K562 (cell line): ENCODE measurements at regions not wholly inside any gene's neighbourhood (a gene's known extent, or its start where the extent isn't known, plus 50 kb on each side); places are given as distances from the start of the nearest gene placed in this dataset.

Source experiments
- ATAC-seq: fragments of 200-7000 bp; cut with Tn5 transposase; 3 replicates; pipeline ENCODE4 v1.9.1; 2020; ENCODE audit warnings: moderate library complexity
- BruUV-seq: library from RNA; stranded (reverse); fragments of 400-500 nt; replicated peaks from 2 replicates; lab custom pipeline; 2021; lab: Mats Ljungman, UMichigan
- CTCF ChIA-PET: fragments of 300-600 bp; formaldehyde crosslinking; extraction: SDS; loops from one replicate; lab custom pipeline; 2021; ENCODE audit warnings: low intra/inter-chr PET ratio; lab: Yijun Ruan, JAX
- POLR2A ChIA-PET: fragments of 300-600, 350-650 bp; sonication (Branson Sonifier 250); formaldehyde crosslinking; extraction: SDS; loops from one replicate; lab custom pipeline; 2021; ENCODE audit warnings: antibody characterized with exemption, inconsistent platforms; lab: Yijun Ruan, JAX
- DNase-seq, 4 experiments: peaks; one replicate each; pipeline versions ENCODE4 v3.0.0 to v3.0.0-alpha.2; 2011 to 2018; ENCODE audit warnings: low spot score in 3 of 4, mixed read lengths in 3 of 4; ENCODE audit errors: extremely low read depth in 1 of 4
- FAIRE-seq: peaks from 2 replicates; lab custom pipeline; 2011; peaks lifted over from hg19 to GRCh38; lab: Jason Lieb, UNC
- H2AFZ ChIP-seq: 2 replicates; pipeline ENCODE4 v1.6.0; 2011; ENCODE audit warnings: low read depth, low read length, control low read depth, inconsistent platforms
- H3K27ac ChIP-seq: fragments of 200-600 bp; 3 replicates; pipeline ENCODE4 v1.8.0; 2011; ENCODE audit warnings: low read depth, mild to moderate bottlenecking, control low read depth, inconsistent platforms, low read length, moderate library complexity, mixed read lengths; ENCODE audit errors: extremely low read depth
- H3K27me3 ChIP-seq, 2 experiments: fragments of 300-600 bp in 1 of 2; 2 replicates in 1 of 2; 3 replicates in 1 of 2; pipeline versions ENCODE4 v1.6.0 to v1.8.0; 2011; ENCODE audit warnings: inconsistent platforms in 2 of 2, low read length in 2 of 2, mild to moderate bottlenecking in 1 of 2, mixed read lengths in 1 of 2, moderate library complexity in 1 of 2; ENCODE audit not compliant: control insufficient read depth in 2 of 2, insufficient read depth in 2 of 2
- H3K36me3 ChIP-seq: fragments of 300-600 bp; 3 replicates; pipeline ENCODE4 v1.8.0; 2011; ENCODE audit warnings: mild to moderate bottlenecking, low read length, inconsistent platforms; ENCODE audit not compliant: control insufficient read depth, insufficient read depth
- H3K4me1 ChIP-seq, 2 experiments: fragments of 200-600 bp in 1 of 2; replicated peaks in 1 of 2; 2 replicates in 1 of 2; 3 replicates in 1 of 2; pipeline versions ENCODE4 v1.5.1 to v1.8.0; 2011; ENCODE audit warnings: inconsistent platforms in 2 of 2, low read length in 2 of 2, mild to moderate bottlenecking in 1 of 2, mixed read lengths in 1 of 2, moderate library complexity in 1 of 2; ENCODE audit not compliant: control insufficient read depth in 2 of 2, insufficient read depth in 2 of 2
- H3K4me2 ChIP-seq: 2 replicates; pipeline ENCODE4 v1.6.1; 2011; ENCODE audit warnings: low read length, control low read depth, inconsistent platforms, mixed read lengths; ENCODE audit not compliant: insufficient read depth
- H3K4me3 ChIP-seq: fragments of 200-600 bp; sonication (generic), shearing (Covaris generic); 2 replicates; pipeline ENCODE4 v1.5.1; 2016; ENCODE audit warnings: control low read depth, inconsistent platforms
- H3K79me2 ChIP-seq: fragments of 200-600 bp; 3 replicates; pipeline ENCODE4 v1.8.0; 2011; ENCODE audit warnings: low read length, inconsistent platforms; ENCODE audit not compliant: control insufficient read depth, insufficient read depth
- H3K9ac ChIP-seq, 2 experiments: 2 replicates each; pipeline versions ENCODE4 v1.6.0 to v1.6.1; 2011; ENCODE audit warnings: low read depth in 2 of 2, low read length in 2 of 2, control low read depth in 1 of 2, inconsistent platforms in 1 of 2, mild to moderate bottlenecking in 1 of 2, mixed read lengths in 1 of 2; ENCODE audit not compliant: insufficient read depth in 1 of 2
- H3K9me1 ChIP-seq: one replicate; pipeline ENCODE4 v1.6.0; 2011; ENCODE audit warnings: inconsistent platforms, mild to moderate bottlenecking, low read length, moderate library complexity; ENCODE audit not compliant: control insufficient read depth, insufficient read depth
- H3K9me3 ChIP-seq: replicated peaks from 2 replicates; pipeline ENCODE4 v1.5.1; 2011; ENCODE audit warnings: low read depth, low read length, inconsistent platforms; ENCODE audit not compliant: control insufficient read depth, insufficient read depth
- H4K20me1 ChIP-seq: replicated peaks from 2 replicates; pipeline ENCODE4 v1.6.1; 2011; ENCODE audit warnings: low read length, inconsistent platforms, mixed read lengths; ENCODE audit not compliant: control insufficient read depth, insufficient read depth
- ARID4B ChIP-seq: sonication (generic); formaldehyde crosslinking; IDR thresholded peaks from 2 replicates; pipeline ENCODE4 v1.8.0; 2022; ENCODE audit warnings: mild to moderate bottlenecking, missing genetic modification reagents
- ATF3 ChIP-seq, 2 experiments: fragments of 450-650 bp in 1 of 2; sonication (generic) in 1 of 2; formaldehyde crosslinking in 1 of 2; IDR thresholded peaks in 1 of 2; conservative IDR thresholded peaks in 1 of 2; 2 replicates each; pipeline versions ENCODE4 v1.6.1 to v1.8.1; 2016 to 2023; ENCODE audit warnings: mild to moderate bottlenecking in 2 of 2, moderate library complexity in 2 of 2, inconsistent platforms in 1 of 2, missing genetic modification reagents in 1 of 2
- JUN ChIP-seq, 2 experiments: sonication (generic) in 1 of 2; formaldehyde crosslinking in 1 of 2; IDR thresholded peaks; 2 replicates each; pipeline versions ENCODE4 v1.6.1 to v1.8.0; 2012 to 2022; ENCODE audit warnings: borderline replicate concordance in 2 of 2, mild to moderate bottlenecking in 2 of 2, improper control_type of control experiment in 1 of 2, low read depth in 1 of 2, low read length in 1 of 2, missing genetic modification reagents in 1 of 2
- KAT7 ChIP-seq: sonication (generic); formaldehyde crosslinking; IDR thresholded peaks from 2 replicates; pipeline ENCODE4 v1.8.0; 2022; ENCODE audit warnings: missing genetic modification reagents, mild to moderate bottlenecking, borderline replicate concordance
- PRMT5 ChIP-seq: sonication (generic); formaldehyde crosslinking; IDR thresholded peaks from 2 replicates; pipeline ENCODE4 v1.5.0; 2020; ENCODE audit warnings: missing genetic modification reagents
- PTTG1 ChIP-seq: fragments of 450-650 bp; IDR thresholded peaks from 2 replicates; pipeline ENCODE4 v1.6.1; 2016; ENCODE audit warnings: low read depth, mild to moderate bottlenecking, missing genetic modification characterization, missing compliant biosample characterization
- SIRT6 ChIP-seq: IDR thresholded peaks from one replicate; pipeline ENCODE4 v1.6.1; 2012; ENCODE audit warnings: low read depth, mild to moderate bottlenecking, control low read depth, inconsistent platforms, low read length, moderate library complexity
- SREBF2 ChIP-seq: sonication (generic); formaldehyde crosslinking; IDR thresholded peaks from 2 replicates; pipeline ENCODE4 v1.4.0; 2020; ENCODE audit warnings: mild to moderate bottlenecking, missing genetic modification reagents
- SRSF3 ChIP-seq: fragments of 200-400 bp; formaldehyde crosslinking; IDR thresholded peaks from 2 replicates; pipeline ENCODE4 v1.6.1; 2016; ENCODE audit warnings: mild to moderate bottlenecking, low read length, moderate library complexity; ENCODE audit not compliant: insufficient read depth
- STAT5B ChIP-seq: fragments of 250-450 bp; sonication (Bioruptor Pico); IDR thresholded peaks from 2 replicates; pipeline ENCODE4 v1.8.0; 2021; ENCODE audit warnings: mild to moderate bottlenecking, inconsistent platforms
- ZNF140 ChIP-seq: fragments of 250-450 bp; sonication (Bioruptor Pico); IDR thresholded peaks from 2 replicates; pipeline ENCODE4 v1.8.0; 2021; ENCODE audit warnings: moderate library complexity, mild to moderate bottlenecking, inconsistent platforms
- ZNF212 ChIP-seq: fragments of 450-650 bp; formaldehyde crosslinking; IDR thresholded peaks from 2 replicates; pipeline ENCODE4 v1.4.0; 2020; ENCODE audit warnings: mild to moderate bottlenecking
- ZNF263 ChIP-seq: sonication (generic); formaldehyde crosslinking; IDR thresholded peaks from 2 replicates; pipeline ENCODE4 v1.8.0; 2022; ENCODE audit warnings: mild to moderate bottlenecking, missing genetic modification reagents, borderline replicate concordance
- ZNF584 ChIP-seq: fragments of 200-800 bp; sonication (Bioruptor generic); IDR thresholded peaks from 2 replicates; pipeline ENCODE4 v1.6.1; 2016; ENCODE audit warnings: low read depth, mild to moderate bottlenecking, missing genetic modification characterization, missing compliant biosample characterization
- WGBS: fragments of 100-300 bp; shearing (Covaris generic); methylation state at CpG from one replicate; pipeline ENCODE4 v1.1.6; 2016; ENCODE audit warnings: low coverage, mixed read lengths; ENCODE audit not compliant: insufficient coverage; ENCODE audit errors: missing lambda C conversion rate; 5-methylcytosine and 5-hydroxymethylcytosine counted together
- in situ Hi-C: fragments of 300-500 bp; cut with MboI; formaldehyde crosslinking; loops from 4 replicates; pipeline ENCODE4 v1.15.0; 2018; ENCODE audit warnings: inconsistent platforms, mixed read lengths
- intact Hi-C: fragments of 100-400 bp; cut with micrococcal nuclease; formaldehyde crosslinking; loops from 2 replicates; pipeline ENCODE4 v1.14.2; 2022
- TF ChIP-seq, protein P1 (sequence below), 2 experiments: fragments of 200-800 bp in 1 of 2; sonication (Bioruptor generic) in 1 of 2; sonication (generic) in 1 of 2; formaldehyde crosslinking in 1 of 2; IDR thresholded peaks in 1 of 2; conservative IDR thresholded peaks in 1 of 2; 2 replicates each; pipeline versions ENCODE4 v1.5.0 to v1.6.1; 2016 to 2020; ENCODE audit warnings: missing compliant biosample characterization in 1 of 2, missing genetic modification characterization in 1 of 2, missing genetic modification reagents in 1 of 2

DNA sequence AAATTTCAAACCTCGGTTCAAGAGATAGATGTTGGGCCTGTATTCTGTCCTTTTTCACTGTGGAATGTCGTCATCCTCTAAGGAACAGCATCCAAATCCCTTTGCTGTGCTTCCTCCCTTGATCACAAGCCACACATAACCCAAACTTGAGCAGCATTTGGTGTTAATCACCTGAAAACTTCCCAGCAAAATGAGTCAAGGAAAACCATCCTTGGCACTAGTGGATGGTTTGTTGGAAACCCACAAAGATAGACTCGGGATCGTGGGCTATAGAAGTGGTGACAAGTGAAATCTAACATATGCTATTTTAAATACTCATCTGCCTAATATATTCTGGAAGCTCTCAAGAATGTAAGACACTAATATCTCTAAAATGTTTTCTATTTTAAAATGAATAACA is 459.1 kb downstream of the SETD4 start:
- BruUV-seq, result no TSS peak
- in situ Hi-C loops (no loop called here), intact Hi-C loops (loop anchor here (10.0 kb wide), 1 partner anchor 156 kb away; no protein-coding TSS in a partner anchor)
- H3K4me2 ChIP-seq, result no peak overlapping the region
- no peaks in the 10 kb centered on the region for H4K20me1 ChIP-seq
- H3K79me2 ChIP-seq, result no peaks in the 10 kb centered on the region
- no peak overlapping the region for H3K4me3 ChIP-seq
- ChIA-PET POLR2A (interaction anchor here (0.6 kb wide), 1 partner anchor 860 kb away, joined by 3 read pairs; no protein-coding TSS in a partner anchor), CTCF (no interaction called here)
- DNase-seq (no peak), ATAC-seq (no peak), FAIRE-seq (no peak)
- H3K9me3 ChIP-seq, result no peaks in the 10 kb centered on the region
- no peaks in the 10 kb centered on the region for H3K36me3 ChIP-seq
- no peak overlapping the region for H3K27ac ChIP-seq
- no peak overlapping the region for H2AFZ ChIP-seq
- no peaks in the 10 kb centered on the region for H3K4me1 ChIP-seq
- H3K9me1 ChIP-seq, result no peaks in the 10 kb centered on the region
- peaks cover 6 to 27% of the 10 kb centered on the region in 2 experiments; a peak in 4 of 5 replicates for H3K27me3 ChIP-seq
- 1% methylated on average over 4 of the region's 4 CpGs for WGBS
- no peak overlapping the region for H3K9ac ChIP-seq
- TF ChIP-seq ZNF140 (CRISPR knock-in tag), result no peak
- no peak for TF ChIP-seq STAT5B (CRISPR knock-in tag)
- no peak for TF ChIP-seq SREBF2 (CRISPR knock-in tag)
- no peak for TF ChIP-seq JUN (IDR thresholded peaks at IDR 0.05; ENCODE audit: borderline replicate concordance, low read depth, low read length)
- TF ChIP-seq JUN (CRISPR knock-in tag; IDR thresholded peaks at IDR 0.05; ENCODE audit: borderline replicate concordance), result no peak
- no peak for TF ChIP-seq ATF3 (IDR thresholded peaks at IDR 0.05)
- TF ChIP-seq ATF3 (CRISPR knock-in tag; conservative IDR thresholded peaks at IDR 0.05), result no peak
- TF ChIP-seq KAT7 (CRISPR knock-in tag), result no peak
- TF ChIP-seq PRMT5, result no peak
- TF ChIP-seq ZNF263 (CRISPR knock-in tag), result no peak
- TF ChIP-seq, protein P1, sequence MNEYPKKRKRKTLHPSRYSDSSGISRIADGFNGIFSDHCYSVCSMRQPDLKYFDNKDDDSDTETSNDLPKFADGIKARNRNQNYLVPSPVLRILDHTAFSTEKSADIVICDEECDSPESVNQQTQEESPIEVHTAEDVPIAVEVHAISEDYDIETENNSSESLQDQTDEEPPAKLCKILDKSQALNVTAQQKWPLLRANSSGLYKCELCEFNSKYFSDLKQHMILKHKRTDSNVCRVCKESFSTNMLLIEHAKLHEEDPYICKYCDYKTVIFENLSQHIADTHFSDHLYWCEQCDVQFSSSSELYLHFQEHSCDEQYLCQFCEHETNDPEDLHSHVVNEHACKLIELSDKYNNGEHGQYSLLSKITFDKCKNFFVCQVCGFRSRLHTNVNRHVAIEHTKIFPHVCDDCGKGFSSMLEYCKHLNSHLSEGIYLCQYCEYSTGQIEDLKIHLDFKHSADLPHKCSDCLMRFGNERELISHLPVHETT (CRISPR knock-in tag; conservative IDR thresholded peaks at IDR 0.05 in 1 of 2, IDR thresholded peaks at IDR 0.05 in 1 of 2), result no peak
- TF ChIP-seq ZNF212, result no peak
- TF ChIP-seq SRSF3, result no peak
- TF ChIP-seq ARID4B (CRISPR knock-in tag), result no peak
- TF ChIP-seq ZNF584 (CRISPR knock-in tag), result no peak
- TF ChIP-seq SIRT6, result no peak
- no peak for TF ChIP-seq PTTG1
